GM21576 (cell line): ENCODE measurements at regions not wholly inside any gene's neighbourhood (a gene's known extent, or its start where the extent isn't known, plus 50 kb on each side); places are given as distances from the start of the nearest gene placed in this dataset.

ENCODE experiments used
- ATAC-seq: cut with Tn5 transposase; IDR thresholded peaks from one replicate; pipeline ENCODE4 v1.9.1; 2021; ENCODE audit warnings: mild to moderate bottlenecking, moderate library complexity; ENCODE audit not compliant: unreplicated experiment

DNA sequence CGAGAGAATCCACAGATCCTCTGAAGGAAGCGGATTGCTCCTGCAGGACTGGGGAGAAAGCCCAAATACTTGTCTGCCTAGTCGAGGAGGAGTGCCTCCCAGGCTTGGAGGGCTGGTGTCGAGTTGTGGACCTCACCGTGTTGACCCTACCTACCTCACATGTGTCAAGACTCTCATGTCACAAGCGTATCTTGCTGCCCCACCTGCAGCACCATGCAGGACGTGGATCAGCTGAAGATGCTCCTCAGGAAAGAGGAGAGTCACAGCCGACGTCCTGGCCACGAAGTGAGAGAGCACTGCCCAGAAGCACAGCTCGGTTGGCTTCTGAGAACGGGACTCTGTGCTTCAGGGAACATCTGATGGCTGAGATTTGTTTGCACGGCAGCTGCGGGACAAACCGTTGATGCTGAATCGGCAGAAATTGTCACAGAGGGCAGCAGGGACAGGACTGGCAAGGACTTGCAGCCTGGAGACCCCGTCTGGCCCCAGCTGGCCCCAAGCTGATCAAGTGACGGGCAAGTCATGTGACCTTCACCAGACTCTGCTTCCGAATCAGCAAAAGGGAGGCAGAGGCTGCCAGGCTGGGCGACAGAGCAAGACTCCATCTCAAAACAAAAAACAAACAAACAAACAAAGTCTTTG, 119.1 kb upstream of the ITGA1 start:
- no peak for ATAC-seq

DNA sequence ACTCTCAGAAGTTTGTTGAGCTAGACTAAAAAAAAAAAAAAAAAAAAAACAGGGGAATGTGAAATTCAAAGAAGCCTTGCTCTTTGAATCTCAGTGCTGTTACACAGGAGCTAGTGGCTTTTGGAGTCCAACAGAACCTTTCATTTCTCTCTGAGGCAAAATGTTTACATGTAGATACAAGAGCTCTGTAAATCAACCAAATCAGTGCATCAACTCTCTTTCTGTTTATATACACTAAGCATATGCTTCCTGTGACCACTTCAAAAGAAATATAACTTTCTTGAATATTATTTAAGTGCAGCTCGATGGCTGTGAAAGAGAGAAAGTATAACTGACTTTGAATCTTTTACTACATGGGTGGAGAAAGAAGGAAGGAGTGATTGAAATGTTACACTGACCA, 115.3 kb upstream of the ITGA1 start:
- no peak for ATAC-seq

DNA sequence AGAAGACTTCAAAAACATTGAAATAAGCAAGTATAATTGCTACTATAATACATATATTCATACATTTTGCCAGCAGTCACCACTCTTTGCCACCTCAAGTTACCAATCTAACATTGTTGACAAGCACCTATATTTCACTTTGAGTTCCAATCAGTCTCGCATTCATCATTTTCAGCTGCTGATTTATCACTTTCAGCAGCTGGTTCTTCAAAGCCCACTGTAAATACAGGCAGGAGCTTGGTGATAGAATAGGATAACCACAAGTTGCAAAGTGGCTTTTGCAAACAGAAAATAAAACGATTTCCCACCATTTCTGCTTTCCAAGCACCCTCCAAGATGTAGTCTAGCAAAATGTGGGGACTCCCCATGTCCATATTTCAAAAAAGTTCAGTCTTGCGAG, 114.2 kb upstream of the ITGA1 start:
- ATAC-seq: no peak

GRCh38 chr5:52674815-52675545, 112.7 kb upstream of the ITGA1 start:
- ATAC-seq: no peak

- ATAC-seq: no peak
Observed at GRCh38 chr5:52682492-52682891, 105.2 kb upstream of the ITGA1 start.

GRCh38 chr5:52684051-52684450, 103.7 kb upstream of the ITGA1 start:
- no peak for ATAC-seq

DNA sequence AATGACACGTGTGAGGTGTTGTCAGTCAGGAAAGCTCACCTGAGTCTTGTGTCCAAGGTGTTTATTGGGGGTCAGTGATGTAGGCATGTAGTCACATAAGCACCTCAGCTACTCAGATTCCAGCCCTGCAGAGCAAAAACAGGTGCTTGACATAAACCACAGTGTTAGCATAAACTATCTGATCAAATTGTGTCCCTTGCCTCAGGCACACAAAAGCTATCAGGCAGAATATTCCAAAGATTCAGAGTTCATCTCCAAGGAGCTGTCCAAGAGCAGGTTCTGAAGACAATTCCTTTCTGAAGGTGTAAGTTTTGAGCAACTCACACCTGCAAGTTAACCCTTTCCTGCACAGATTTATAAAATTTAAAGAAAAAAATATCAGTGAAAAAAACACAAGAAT, 102.2 kb upstream of the ITGA1 start:
- no peak for ATAC-seq

- no peak for ATAC-seq
Observed at GRCh38 chr5:52685971-52686370, 101.7 kb upstream of the ITGA1 start.

- no peak for ATAC-seq
Observed at GRCh38 chr5:52690236-52690768, 97.4 kb upstream of the ITGA1 start.

DNA sequence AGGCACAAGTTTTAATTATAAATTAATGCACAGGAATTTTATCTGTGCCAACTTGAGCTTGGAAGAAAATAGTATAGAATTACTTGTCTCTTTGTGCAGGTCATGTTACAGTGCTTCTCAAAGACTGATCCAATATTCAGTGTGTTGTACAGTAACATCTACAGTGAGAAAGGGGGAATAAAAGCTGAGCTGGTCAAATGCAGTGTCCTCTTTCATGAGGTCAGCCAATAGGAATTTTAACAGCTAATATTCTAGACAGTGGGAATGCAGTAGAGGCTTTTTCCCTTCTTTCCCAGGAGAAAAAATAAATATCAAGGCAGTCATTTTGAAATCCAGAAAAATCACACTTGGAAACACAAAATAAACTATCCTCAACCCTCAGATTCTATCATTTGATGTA, 95.7 kb upstream of the ITGA1 start:
- no peak for ATAC-seq

- no peak for ATAC-seq
Observed at GRCh38 chr5:52692606-52693005, 95.1 kb upstream of the ITGA1 start.

DNA sequence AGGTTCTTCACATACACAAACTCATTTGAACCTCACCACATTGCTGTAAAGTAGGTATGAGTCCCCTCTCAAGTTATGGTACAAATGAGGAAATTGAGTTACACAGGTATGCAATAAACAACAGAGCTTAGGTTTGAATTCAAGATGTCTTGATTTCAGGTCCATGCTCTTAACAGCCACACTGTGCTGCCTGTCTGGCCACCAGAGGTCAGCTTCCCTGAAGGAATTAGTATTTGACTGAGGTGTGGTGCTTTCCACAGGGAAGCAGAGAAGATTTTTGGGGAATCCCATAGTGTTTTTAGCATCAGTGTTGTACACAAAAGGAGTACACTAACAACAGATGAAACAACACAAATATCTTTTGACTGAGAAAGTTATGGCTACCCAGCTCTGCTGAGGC, 94.4 kb upstream of the ITGA1 start:
- ATAC-seq: no peak

DNA sequence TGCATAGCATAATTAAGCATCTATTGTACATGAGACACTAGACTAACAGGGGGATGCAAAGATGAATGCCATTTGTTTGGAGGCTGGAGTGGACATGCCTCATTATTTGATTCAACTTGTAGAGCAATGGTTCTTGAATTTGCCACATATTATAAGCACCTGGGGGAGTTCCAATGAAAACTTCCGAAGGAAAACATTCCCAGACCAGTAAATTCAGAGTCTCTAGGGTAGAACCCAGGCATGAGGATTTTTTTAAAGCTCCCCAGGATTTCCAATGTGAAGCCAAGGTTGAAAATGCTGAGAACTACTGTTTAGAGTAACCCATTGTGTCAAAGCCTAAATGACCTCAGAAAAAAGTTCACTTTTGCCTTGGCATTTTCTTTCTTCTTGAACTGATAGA, 93.9 kb upstream of the ITGA1 start:
- ATAC-seq: no peak

DNA sequence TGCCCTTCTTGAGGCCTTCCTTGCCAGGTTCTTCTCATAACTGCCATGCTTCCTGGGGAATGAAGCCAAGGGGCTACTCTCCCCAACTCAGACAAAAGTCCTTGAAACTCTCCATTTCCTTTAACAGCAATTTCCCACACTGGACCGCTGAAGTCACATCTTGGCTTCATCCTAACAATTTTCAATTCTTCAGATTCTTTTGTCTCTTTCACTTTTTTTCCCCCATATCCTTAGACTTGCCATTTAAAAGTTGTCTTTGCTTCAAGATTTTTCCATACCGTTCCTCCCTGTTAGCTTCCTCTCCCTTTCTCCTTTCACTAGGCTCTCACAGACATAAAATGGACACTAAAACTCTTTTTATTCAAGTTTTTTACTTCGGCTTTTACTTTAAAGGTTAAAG, 93.1 kb upstream of the ITGA1 start:
- no peak for ATAC-seq

GRCh38 chr5:52702877-52703276, 84.8 kb upstream of the ITGA1 start:
- ATAC-seq: no peak

- no peak for ATAC-seq
Observed at GRCh38 chr5:52703321-52703720, 84.4 kb upstream of the ITGA1 start.

- ATAC-seq: no peak
Observed at GRCh38 chr5:52705720-52706119, 82.0 kb upstream of the ITGA1 start.

- no peak for ATAC-seq
Observed at GRCh38 chr5:52706775-52707174, 80.9 kb upstream of the ITGA1 start.

DNA sequence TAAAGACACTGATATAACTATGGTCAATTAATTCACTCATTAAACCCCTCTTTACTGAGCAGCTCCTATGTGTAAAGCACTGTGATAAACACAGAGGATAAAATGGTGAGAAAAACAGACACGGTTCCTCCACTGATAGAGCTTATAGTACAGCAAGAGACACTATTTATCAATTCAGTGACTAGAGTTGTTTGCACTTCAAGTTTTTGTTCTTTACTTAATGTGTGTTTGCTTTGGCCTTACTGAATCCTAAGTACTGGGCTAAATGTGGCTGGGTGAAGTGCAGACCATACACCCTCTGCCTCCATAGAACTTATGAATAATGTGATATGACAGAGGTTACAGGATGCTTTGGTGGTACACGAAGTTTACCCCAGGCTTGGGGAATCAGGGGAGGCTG, 80.1 kb upstream of the ITGA1 start:
- no peak for ATAC-seq

DNA sequence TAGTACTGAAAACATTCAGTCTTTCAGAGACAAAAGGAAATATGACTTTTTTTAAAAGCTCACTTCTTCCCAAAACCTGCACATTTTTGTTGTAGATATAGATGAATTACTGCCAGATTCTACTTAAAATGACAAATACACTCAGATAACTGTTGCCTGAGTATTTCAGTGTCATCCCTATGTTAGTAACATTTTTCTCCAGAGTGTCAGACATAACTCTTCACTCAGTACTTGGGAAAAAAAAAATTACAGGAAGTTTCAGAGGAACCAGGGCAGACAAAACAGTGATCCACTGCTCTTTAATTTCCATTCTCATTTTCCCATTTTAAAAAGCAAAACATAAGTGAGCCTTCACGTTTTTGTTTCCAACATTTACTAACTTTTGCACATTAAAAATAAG, 79.3 kb upstream of the ITGA1 start:
- no peak for ATAC-seq

DNA sequence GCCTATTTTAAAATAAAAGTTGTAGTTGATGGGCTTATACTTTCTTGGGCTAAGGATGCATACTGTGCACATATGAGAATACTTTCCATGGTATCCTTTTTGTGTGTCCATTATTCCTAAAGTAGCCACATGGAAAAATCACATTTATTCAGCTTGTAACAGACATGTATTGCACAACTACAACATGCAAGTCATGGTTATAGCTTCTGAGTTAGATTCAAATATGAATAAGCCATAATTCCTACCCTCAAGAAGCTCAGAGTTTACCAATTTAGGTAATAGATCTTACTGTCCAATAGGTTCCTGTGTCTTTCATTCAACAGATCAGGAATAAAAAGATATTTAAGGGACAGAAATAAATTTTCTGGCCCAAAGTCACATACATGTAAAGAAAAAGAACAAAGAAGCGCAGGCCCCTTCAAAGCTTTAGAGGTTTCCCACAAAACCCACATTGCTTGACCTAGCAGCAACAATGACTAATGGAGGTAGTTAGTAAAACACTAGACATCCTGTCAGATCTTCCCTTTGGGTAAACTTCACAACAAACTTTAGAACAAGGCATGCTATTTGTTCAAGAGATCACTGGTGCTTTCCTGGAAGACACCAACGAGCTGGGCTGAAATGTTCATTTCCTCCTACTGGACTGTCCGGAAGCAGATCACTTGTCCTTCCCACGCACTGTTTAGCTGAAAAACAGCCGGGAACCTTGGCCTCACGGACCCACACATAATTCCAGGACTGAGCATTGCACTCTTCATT, 78.4 kb upstream of the ITGA1 start:
- no peak for ATAC-seq
